Tibial artery (tissue), 4 donors: ENCODE measurements at regions not wholly inside any gene's neighbourhood (a gene's known extent, or its start where the extent isn't known, plus 50 kb on each side); places are given as distances from the start of the nearest gene placed in this dataset.

Experiments
- DNase-seq, 2 donors: peaks; one replicate each; pipeline ENCODE4 v3.0.0-alpha.2; 2019
- H3K27ac ChIP-seq, 2 donors: fragments of 200-600 bp; sonication (generic) in 1 of 2; 1 replicate in 1 of 2; 2 replicates in 1 of 2; pipeline ENCODE4 v1.5.1; 2018 to 2019; ENCODE audit warnings: mild to moderate bottlenecking in 1 of 2
- H3K27me3 ChIP-seq, 2 donors: fragments of 200-600 bp; sonication (generic) in 1 of 2; one replicate each; pipeline versions ENCODE4 v1.5.1 to v1.6.0; 2016 to 2019
- H3K36me3 ChIP-seq, 3 donors: fragments of 200-600 bp; sonication (generic) in 2 of 3; one replicate each; pipeline ENCODE4 v1.5.1; 2016 to 2019; ENCODE audit warnings: mild to moderate bottlenecking in 2 of 3
- H3K4me1 ChIP-seq, 4 donors: fragments of 200-600 bp; sonication (generic) in 2 of 4; 1 replicate in 3 of 4; 2 replicates in 1 of 4; pipeline ENCODE4 v1.5.1; 2016 to 2019
- H3K4me3 ChIP-seq, 2 donors: fragments of 200-600 bp; sonication (generic) in 1 of 2; 1 replicate in 1 of 2; 2 replicates in 1 of 2; pipeline ENCODE4 v1.5.1; 2018 to 2019; ENCODE audit warnings: mild to moderate bottlenecking in 2 of 2
- H3K9me3 ChIP-seq, 3 donors: fragments of 200-600 bp; sonication (generic) in 1 of 3; one replicate each; pipeline ENCODE4 v1.5.1; 2016 to 2019
- intact Hi-C: fragments of 100-400 bp; cut with DNase I; formaldehyde crosslinking; loops from one replicate; pipeline ENCODE4 v1.15.0; 2023; ENCODE audit warnings: low total_unique reads
- TF ChIP-seq, protein P1 (sequence below), 2 experiments: fragments of 200-600 bp in 1 of 2; fragments of 450-650 bp in 1 of 2; IDR thresholded peaks; one replicate each; pipeline ENCODE4 v1.5.1; 2017 to 2019; ENCODE audit warnings: antibody characterized with exemption in 2 of 2, mild to moderate bottlenecking in 1 of 2, moderate library complexity in 1 of 2

- intact Hi-C loops: no loop called here
- Histone ChIP-seq H3K4me3 (no peak overlapping the region), H3K27me3 (peaks cover 0 to 28% of the 10 kb centered on the region in 2 donors), H3K9me3 (peaks cover 0 to 7% (median 5%) of the 10 kb centered on the region in 3 donors), H3K36me3 (no peaks in the 10 kb centered on the region), H3K4me1 (no peaks in the 10 kb centered on the region), H3K27ac (no peak overlapping the region)
- TF ChIP-seq, protein P1, sequence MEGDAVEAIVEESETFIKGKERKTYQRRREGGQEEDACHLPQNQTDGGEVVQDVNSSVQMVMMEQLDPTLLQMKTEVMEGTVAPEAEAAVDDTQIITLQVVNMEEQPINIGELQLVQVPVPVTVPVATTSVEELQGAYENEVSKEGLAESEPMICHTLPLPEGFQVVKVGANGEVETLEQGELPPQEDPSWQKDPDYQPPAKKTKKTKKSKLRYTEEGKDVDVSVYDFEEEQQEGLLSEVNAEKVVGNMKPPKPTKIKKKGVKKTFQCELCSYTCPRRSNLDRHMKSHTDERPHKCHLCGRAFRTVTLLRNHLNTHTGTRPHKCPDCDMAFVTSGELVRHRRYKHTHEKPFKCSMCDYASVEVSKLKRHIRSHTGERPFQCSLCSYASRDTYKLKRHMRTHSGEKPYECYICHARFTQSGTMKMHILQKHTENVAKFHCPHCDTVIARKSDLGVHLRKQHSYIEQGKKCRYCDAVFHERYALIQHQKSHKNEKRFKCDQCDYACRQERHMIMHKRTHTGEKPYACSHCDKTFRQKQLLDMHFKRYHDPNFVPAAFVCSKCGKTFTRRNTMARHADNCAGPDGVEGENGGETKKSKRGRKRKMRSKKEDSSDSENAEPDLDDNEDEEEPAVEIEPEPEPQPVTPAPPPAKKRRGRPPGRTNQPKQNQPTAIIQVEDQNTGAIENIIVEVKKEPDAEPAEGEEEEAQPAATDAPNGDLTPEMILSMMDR (IDR thresholded peaks at IDR 0.05): no peak
- DNase-seq: peak in 1 of 2 donors; percentile 59
Measured at GRCh38 chr11:69356703-69357457, 62.9 kb downstream of the MYEOV start.

- peaks cover 0 to 28% of the 10 kb centered on the region in 2 donors for H3K27me3 ChIP-seq
- H3K27ac ChIP-seq: no peak overlapping the region
- TF ChIP-seq, protein P1 (IDR thresholded peaks at IDR 0.05): no peak
- no peaks in the 10 kb centered on the region for H3K36me3 ChIP-seq
- intact Hi-C loops: no loop called here
- no peak overlapping the region for H3K4me3 ChIP-seq
- H3K4me1 ChIP-seq: no peaks in the 10 kb centered on the region
- peak in 1 of 2 donors; percentile 46 for DNase-seq
- H3K9me3 ChIP-seq: peaks cover 0 to 7% (median 5%) of the 10 kb centered on the region in 3 donors
Measured at GRCh38 chr11:69357458-69358397, 63.8 kb downstream of the MYEOV start.

- TF ChIP-seq, protein P1 (IDR thresholded peaks at IDR 0.05): no peak
- peaks cover 0 to 28% of the 10 kb centered on the region in 2 donors for H3K27me3 ChIP-seq
- DNase-seq: peak in 1 of 2 donors; percentile 59
- no peaks in the 10 kb centered on the region for H3K36me3 ChIP-seq
- H3K4me3 ChIP-seq: no peak overlapping the region
- H3K4me1 ChIP-seq: no peaks in the 10 kb centered on the region
- intact Hi-C loops: no loop called here
- no peak overlapping the region for H3K27ac ChIP-seq
- peaks cover 0 to 7% (median 5%) of the 10 kb centered on the region in 3 donors for H3K9me3 ChIP-seq
Measured at GRCh38 chr11:69358398-69359020, 64.6 kb downstream of the MYEOV start.

- DNase-seq: peak in 1 of 2 donors; percentile 15
- Histone ChIP-seq H3K27me3 (peaks cover 0 to 16% of the 10 kb centered on the region in 2 donors), H3K9me3 (peaks cover 0 to 7% (median 5%) of the 10 kb centered on the region in 3 donors), H3K4me1 (no peaks in the 10 kb centered on the region), H3K36me3 (no peaks in the 10 kb centered on the region), H3K4me3 (no peak overlapping the region), H3K27ac (no peak overlapping the region)
- intact Hi-C loops: no loop called here
- TF ChIP-seq, protein P1 (IDR thresholded peaks at IDR 0.05): no peak
Measured at GRCh38 chr11:69359735-69360480, 66.0 kb downstream of the MYEOV start.

- H3K27ac ChIP-seq: no peak overlapping the region
- intact Hi-C loops: no loop called here
- peaks cover 0 to 7% (median 5%) of the 10 kb centered on the region in 3 donors for H3K9me3 ChIP-seq
- H3K36me3 ChIP-seq: no peaks in the 10 kb centered on the region
- no peak overlapping the region for H3K4me3 ChIP-seq
- TF ChIP-seq, protein P1 (IDR thresholded peaks at IDR 0.05): no peak
- no peak for DNase-seq
- peaks cover 0 to 11% of the 10 kb centered on the region in 2 donors for H3K27me3 ChIP-seq
- no peaks in the 10 kb centered on the region for H3K4me1 ChIP-seq
Measured at GRCh38 chr11:69360606-69361005, 66.7 kb downstream of the MYEOV start.
